ENCODE measurements at regions not wholly inside any gene's neighbourhood (a gene's known extent, or its start where the extent isn't known, plus 50 kb on each side); places are given as distances from the start of the nearest gene placed in this dataset.

GRCh38 chr5:38093855-38094254 is 164.5 kb upstream of the EGFLAM start:
- TF ChIP-seq CTCF (conservative IDR thresholded peaks at IDR 0.05; ENCODE audit: low read depth in 2 of 2), result no peak
- no peak for TF ChIP-seq NANOG (IDR thresholded peaks at IDR 0.05; ENCODE audit: borderline replicate concordance)
- no peak for TF ChIP-seq EZH2phosphoT487 (IDR thresholded peaks at IDR 0.05; ENCODE audit: unreplicated experiment)
- TF ChIP-seq POLR2AphosphoS5 (IDR thresholded peaks at IDR 0.05; ENCODE audit: low read depth), result no peak
- no peak for TF ChIP-seq ZNF331 (CRISPR knock-in tag; IDR thresholded peaks at IDR 0.05; ENCODE audit: low read depth)
- TF ChIP-seq REST (IDR thresholded peaks at IDR 0.05; ENCODE audit: unreplicated experiment), result no peak
- TF ChIP-seq EZH2 (IDR thresholded peaks at IDR 0.05; ENCODE audit: low read depth, unreplicated experiment), result no peak
- no peak for TF ChIP-seq CREB1 (CRISPR knock-in tag; IDR thresholded peaks at IDR 0.05; ENCODE audit: low read depth)
- TF ChIP-seq STAT1 (IDR thresholded peaks at IDR 0.05; ENCODE audit: unreplicated experiment), result no peak
